ENCODE measurements at regions not wholly inside any gene's neighbourhood (a gene's known extent, or its start where the extent isn't known, plus 50 kb on each side); places are given as distances from the start of the nearest gene placed in this dataset.
"Not testable (repeated sequence)": the region's sequence is repeated elsewhere in the genome, so short reads cannot be mapped to it uniquely, and the experiment has no call there.

DNA sequence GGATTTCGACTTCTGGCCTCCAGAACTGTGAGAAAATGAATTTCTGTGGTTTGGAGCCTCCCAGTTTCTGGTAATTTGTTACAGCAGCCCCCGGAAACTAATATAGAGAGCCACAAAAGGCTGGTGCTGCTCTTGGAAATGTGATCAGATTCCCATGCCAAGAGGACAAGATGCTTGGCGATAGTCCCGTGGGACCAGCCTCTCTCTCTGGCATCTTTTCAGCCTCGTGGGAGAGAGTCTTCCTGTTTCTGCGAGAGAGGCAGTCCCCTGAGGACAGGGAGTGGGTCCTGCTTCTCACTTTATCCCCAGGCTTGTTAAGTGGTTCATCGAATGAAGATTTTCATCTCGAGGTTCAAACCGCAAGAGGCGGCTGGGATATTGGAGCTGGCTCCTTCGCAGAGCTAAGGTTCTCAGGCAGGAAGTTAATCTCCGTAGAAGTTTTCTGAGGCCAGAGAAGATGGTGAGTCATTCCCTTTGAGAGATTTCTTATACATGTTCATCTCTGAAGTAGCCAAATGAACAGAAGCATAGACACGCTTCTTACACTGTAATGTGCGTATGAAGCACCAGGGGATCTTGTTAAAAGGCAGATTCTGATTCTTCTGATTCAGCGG lies 211.6 kb upstream of the SDK2 start (continued):
- TF ChIP-seq CREM (CRISPR knock-in tag; IDR thresholded peaks at IDR 0.05) = no peak

DNA sequence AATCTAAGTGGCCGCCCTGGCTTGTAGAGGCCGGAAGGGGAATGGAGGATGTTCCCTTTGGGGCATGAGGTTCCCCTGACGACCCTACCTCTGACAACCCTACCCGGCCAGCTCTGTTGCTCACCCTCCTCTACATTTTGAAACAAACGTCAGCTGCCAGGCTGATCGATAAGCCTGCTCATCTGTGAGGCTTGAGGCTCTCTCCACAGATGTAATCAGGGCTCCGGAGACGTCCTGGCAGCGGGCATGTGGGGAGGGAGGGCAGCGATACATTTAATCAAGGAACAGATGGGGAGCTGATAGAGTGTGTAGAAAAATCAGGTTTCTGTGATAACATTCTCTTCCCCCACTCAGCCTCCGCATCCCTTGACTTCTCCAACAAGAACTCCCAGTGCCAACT lies 212.3 kb upstream of the SDK2 start:
- ChIA-PET POLR2A (no interaction called here), CTCF (interaction anchor here (1.7 kb wide), 1 partner anchor 147 kb away, joined by 4 read pairs; no protein-coding TSS in a partner anchor)
- H3K4me1 Mint-ChIP-seq = peaks cover 16% of the 10 kb centered on the region
- no peak overlapping the region for H3K27ac Mint-ChIP-seq
- no peak overlapping the region for H3K4me3 Mint-ChIP-seq
- DNase-seq (ENCODE audit: low spot score) (no peak), ATAC-seq (no peak)
- H3K36me3 Mint-ChIP-seq = no peaks in the 10 kb centered on the region
- H3K9me3 Mint-ChIP-seq = peaks cover 28% of the 10 kb centered on the region
- H3K27me3 Mint-ChIP-seq (ENCODE audit: low read depth) = peaks cover 4% of the 10 kb centered on the region
- TF ChIP-seq NR2C2 (CRISPR knock-in tag; IDR thresholded peaks at IDR 0.05) = no peak
- no peak for TF ChIP-seq MYBL2 (CRISPR knock-in tag; IDR thresholded peaks at IDR 0.05)
- TF ChIP-seq, protein P1, sequence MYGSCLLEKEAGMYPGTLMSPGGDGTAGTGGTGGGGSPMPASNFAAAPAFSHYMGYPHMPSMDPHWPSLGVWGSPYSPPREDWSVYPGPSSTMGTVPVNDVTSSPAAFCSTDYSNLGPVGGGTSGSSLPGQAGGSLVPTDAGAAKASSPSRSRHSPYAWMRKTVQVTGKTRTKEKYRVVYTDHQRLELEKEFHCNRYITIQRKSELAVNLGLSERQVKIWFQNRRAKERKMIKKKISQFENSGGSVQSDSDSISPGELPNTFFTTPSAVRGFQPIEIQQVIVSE (CRISPR knock-in tag; IDR thresholded peaks at IDR 0.05; ENCODE audit: borderline replicate concordance) = no peak
- no peak for TF ChIP-seq ZNF317 (CRISPR knock-in tag; IDR thresholded peaks at IDR 0.05; ENCODE audit: borderline replicate concordance, low read depth)
- TF ChIP-seq TP53 (CRISPR knock-in tag; IDR thresholded peaks at IDR 0.05) = no peak

DNA sequence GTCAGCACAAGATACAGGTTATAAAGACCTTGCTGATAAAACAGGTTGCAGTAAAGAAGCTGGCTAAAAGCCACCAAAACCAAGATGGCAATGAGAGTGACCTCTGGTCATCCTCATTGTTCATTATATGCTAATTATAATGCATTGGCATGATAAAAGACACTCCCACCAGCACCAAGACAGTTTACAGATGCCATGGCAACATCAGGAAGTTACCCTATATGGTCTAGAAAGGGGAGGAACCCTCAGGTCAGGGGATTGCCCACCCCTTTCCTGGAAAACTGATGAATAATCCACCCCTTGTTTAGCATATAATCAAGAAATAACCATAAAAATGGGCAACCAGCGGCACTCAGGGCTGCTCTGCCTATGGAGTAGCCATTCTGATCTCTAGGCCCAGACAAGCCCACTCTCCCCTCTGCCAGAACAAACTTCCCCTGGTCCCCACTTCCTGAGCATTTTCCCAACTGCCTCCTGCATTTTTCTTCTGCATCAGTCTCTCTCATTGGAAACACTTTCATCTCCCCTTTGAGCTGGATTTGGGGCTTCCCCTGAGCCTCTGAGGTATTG lies 215.3 kb upstream of the SDK2 start:
- not testable (repeated sequence) for ATAC-seq

DNA sequence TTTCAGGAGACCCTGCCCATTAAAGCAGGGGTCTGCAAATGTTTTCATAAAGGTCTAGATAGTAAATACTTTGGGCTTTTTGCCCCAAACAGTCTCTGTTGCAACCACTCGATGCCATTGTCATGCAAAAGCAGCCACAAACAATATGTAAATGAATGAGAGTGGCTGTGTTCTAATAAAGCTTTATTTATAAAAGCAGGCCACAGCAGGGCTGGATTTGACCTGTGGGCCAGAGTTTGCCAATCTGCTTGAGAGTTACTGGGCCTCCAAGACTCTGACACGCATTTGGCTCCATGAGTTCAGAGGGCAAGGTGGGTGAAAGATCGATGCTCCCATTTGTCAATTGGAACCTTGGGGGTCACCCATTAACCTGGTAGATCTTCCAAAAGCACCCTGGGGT lies 217.3 kb upstream of the SDK2 start:
- Mint-ChIP-seq H3K4me3 (no peak overlapping the region), H3K27ac (no peak overlapping the region), H3K4me1 (peaks cover 25% of the 10 kb centered on the region), H3K9me3 (no peaks in the 10 kb centered on the region), H3K36me3 (no peaks in the 10 kb centered on the region), H3K27me3 (ENCODE audit: low read depth) (no peaks in the 10 kb centered on the region; the same call in none of the 2 replicates)
- TF ChIP-seq, protein P2, sequence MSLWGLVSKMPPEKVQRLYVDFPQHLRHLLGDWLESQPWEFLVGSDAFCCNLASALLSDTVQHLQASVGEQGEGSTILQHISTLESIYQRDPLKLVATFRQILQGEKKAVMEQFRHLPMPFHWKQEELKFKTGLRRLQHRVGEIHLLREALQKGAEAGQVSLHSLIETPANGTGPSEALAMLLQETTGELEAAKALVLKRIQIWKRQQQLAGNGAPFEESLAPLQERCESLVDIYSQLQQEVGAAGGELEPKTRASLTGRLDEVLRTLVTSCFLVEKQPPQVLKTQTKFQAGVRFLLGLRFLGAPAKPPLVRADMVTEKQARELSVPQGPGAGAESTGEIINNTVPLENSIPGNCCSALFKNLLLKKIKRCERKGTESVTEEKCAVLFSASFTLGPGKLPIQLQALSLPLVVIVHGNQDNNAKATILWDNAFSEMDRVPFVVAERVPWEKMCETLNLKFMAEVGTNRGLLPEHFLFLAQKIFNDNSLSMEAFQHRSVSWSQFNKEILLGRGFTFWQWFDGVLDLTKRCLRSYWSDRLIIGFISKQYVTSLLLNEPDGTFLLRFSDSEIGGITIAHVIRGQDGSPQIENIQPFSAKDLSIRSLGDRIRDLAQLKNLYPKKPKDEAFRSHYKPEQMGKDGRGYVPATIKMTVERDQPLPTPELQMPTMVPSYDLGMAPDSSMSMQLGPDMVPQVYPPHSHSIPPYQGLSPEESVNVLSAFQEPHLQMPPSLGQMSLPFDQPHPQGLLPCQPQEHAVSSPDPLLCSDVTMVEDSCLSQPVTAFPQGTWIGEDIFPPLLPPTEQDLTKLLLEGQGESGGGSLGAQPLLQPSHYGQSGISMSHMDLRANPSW (CRISPR knock-in tag; conservative IDR thresholded peaks at IDR 0.05; ENCODE audit: low read depth) = no peak
- TF ChIP-seq NR3C1 (CRISPR knock-in tag; conservative IDR thresholded peaks at IDR 0.05; ENCODE audit: low read depth) (no peak), ETV6 (CRISPR knock-in tag; IDR thresholded peaks at IDR 0.05) (no peak), ESRRA (CRISPR knock-in tag; IDR thresholded peaks at IDR 0.05; ENCODE audit: borderline replicate concordance) (no peak), KAT7 (CRISPR knock-in tag; IDR thresholded peaks at IDR 0.05; ENCODE audit: borderline replicate concordance) (no peak), JUN (CRISPR knock-in tag; IDR thresholded peaks at IDR 0.05) (no peak), SMAD4 (CRISPR knock-in tag; IDR thresholded peaks at IDR 0.05) (no peak), ZNF263 (CRISPR knock-in tag; IDR thresholded peaks at IDR 0.05; ENCODE audit: low read depth) (no peak), MYBL2 (CRISPR knock-in tag; IDR thresholded peaks at IDR 0.05) (no peak), CBFB (CRISPR knock-in tag; IDR thresholded peaks at IDR 0.05; ENCODE audit: low read depth) (no peak)
- TF ChIP-seq, protein P3, sequence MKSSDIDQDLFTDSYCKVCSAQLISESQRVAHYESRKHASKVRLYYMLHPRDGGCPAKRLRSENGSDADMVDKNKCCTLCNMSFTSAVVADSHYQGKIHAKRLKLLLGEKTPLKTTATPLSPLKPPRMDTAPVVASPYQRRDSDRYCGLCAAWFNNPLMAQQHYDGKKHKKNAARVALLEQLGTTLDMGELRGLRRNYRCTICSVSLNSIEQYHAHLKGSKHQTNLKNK (CRISPR knock-in tag; IDR thresholded peaks at IDR 0.05) = no peak
- no peak for ATAC-seq
- no peak for DNase-seq (ENCODE audit: low spot score)
- ChIA-PET CTCF (no interaction called here), POLR2A (no interaction called here)

More for the DNA sequence above, 215.3 kb upstream of the SDK2 start:
- H3K36me3 Mint-ChIP-seq; H3K27ac Mint-ChIP-seq; H3K9me3 Mint-ChIP-seq; CTCF ChIA-PET; H3K4me3 Mint-ChIP-seq; H3K27me3 Mint-ChIP-seq (ENCODE audit: low read depth); DNase-seq (ENCODE audit: low spot score): not testable (repeated sequence)
- POLR2A ChIA-PET = interaction anchor here (0.6 kb wide), 1 partner anchor 616 kb away, joined by 3 read pairs; no protein-coding TSS in a partner anchor
- peaks cover 25% of the 10 kb centered on the region for H3K4me1 Mint-ChIP-seq
